Brain microvascular endothelial cell (primary cell): ENCODE measurements at regions not wholly inside any gene's neighbourhood (a gene's known extent, or its start where the extent isn't known, plus 50 kb on each side); places are given as distances from the start of the nearest gene placed in this dataset.
"Not testable (repeated sequence)": the region's sequence is repeated elsewhere in the genome, so short reads cannot be mapped to it uniquely, and the experiment has no call there.

ENCODE experiments used
- DNase-seq: peaks from one replicate; pipeline ENCODE4 v3.0.0-alpha.2; 2020
- H3K27ac ChIP-seq: fragments of 250-450 bp; sonication (Bioruptor Pico); 2 replicates; pipeline ENCODE4 v1.5.1; 2020; ENCODE audit warnings: mild to moderate bottlenecking, moderate library complexity
- H3K27me3 ChIP-seq: fragments of 250-450 bp; sonication (Bioruptor Pico); replicated peaks from 2 replicates; pipeline ENCODE4 v1.5.1; 2020; ENCODE audit warnings: mild to moderate bottlenecking
- H3K36me3 ChIP-seq: fragments of 250-450 bp; sonication (Bioruptor Pico); replicated peaks from 2 replicates; pipeline ENCODE4 v1.5.1; 2020; ENCODE audit warnings: mild to moderate bottlenecking
- H3K4me3 ChIP-seq: 2 replicates; pipeline ENCODE4 v1.5.1; 2011; ENCODE audit warnings: low read depth, mild to moderate bottlenecking, control low read depth, low read length, moderate library complexity
- CTCF ChIP-seq: IDR thresholded peaks from 2 replicates; pipeline ENCODE4 v1.5.1; 2011; ENCODE audit warnings: low read depth, mild to moderate bottlenecking, moderate library complexity, low read length, control low read depth, inconsistent platforms; ENCODE audit errors: missing control alignments
- in situ Hi-C: cut with HindIII; loops from 2 replicates; pipeline ENCODE4 v1.10.0; 2017; ENCODE audit warnings: low sequenced_read_pairs, low pct_ligation_motif_present

DNA sequence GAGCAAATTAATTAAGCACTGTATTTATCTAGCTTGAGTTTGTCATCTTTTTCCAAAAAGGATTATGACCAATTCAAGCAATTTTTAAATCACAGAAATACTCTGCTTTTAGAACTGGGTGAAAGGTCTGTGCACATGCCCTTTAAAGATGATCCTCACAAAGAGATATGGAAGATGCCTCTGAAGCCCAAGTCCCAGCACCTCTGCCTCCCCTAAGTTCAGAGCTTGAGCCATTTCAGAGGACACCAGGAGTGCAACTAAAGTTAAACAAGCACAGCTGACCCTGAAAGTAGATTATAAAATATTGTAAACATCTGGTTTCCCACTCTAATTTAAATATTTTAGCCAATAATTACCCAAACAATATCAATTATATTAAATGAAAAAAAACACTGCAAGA is 139.5 kb upstream of the BEND6 start:
- H3K27me3 ChIP-seq: no peaks in the 10 kb centered on the region
- TF ChIP-seq CTCF: no peak
- in situ Hi-C loops: no loop called here
- H3K4me3 ChIP-seq: no peak overlapping the region
- no peak overlapping the region for H3K27ac ChIP-seq
- DNase-seq: no peak
- H3K36me3 ChIP-seq: no peaks in the 10 kb centered on the region

DNA sequence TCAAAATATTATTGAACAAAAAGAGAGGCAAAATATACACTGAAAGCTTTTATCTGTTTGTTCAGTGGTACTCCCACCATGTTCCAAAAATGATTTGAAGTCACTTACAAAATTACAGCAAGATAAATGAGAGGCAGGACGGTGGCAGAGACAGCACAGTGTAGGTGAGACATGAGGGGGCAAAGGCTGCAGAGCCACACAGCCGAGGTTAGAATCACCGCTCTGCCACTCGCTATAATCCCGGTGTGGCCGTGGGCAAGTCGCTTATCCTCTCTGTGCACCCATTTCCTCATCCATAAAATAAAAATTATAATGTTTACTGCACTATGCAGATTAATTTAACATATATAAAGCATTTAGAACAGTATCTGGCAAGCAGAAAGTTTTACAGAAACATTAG is 140.1 kb upstream of the BEND6 start:
- H3K36me3 ChIP-seq: no peaks in the 10 kb centered on the region
- in situ Hi-C loops: no loop called here
- no peak overlapping the region for H3K27ac ChIP-seq
- H3K4me3 ChIP-seq: no peak overlapping the region
- no peak for TF ChIP-seq CTCF
- H3K27me3 ChIP-seq: no peaks in the 10 kb centered on the region
- no peak for DNase-seq

DNA sequence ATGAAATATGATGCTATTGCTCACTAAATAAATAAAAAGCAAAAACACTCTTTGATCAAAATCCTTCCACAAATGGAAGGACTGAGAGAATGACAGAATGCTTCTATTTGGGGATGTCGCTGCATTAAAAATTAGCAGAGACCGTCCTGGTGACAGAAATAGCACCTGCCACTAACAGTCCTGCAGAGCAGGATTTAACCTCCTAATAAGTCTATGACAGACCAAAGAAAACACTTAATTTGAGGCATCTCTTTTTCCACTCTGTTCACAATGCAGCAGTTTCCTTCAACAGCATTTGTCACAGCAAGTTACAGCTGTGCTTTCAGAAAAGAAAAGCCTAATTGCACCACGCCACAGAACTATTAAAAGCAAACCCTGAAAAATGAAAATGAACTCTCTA is 140.6 kb upstream of the BEND6 start:
- no peaks in the 10 kb centered on the region for H3K27me3 ChIP-seq
- no peak for DNase-seq
- H3K36me3 ChIP-seq: no peaks in the 10 kb centered on the region
- in situ Hi-C loops: no loop called here
- no peak overlapping the region for H3K4me3 ChIP-seq
- H3K27ac ChIP-seq: no peak overlapping the region
- TF ChIP-seq CTCF: no peak

DNA sequence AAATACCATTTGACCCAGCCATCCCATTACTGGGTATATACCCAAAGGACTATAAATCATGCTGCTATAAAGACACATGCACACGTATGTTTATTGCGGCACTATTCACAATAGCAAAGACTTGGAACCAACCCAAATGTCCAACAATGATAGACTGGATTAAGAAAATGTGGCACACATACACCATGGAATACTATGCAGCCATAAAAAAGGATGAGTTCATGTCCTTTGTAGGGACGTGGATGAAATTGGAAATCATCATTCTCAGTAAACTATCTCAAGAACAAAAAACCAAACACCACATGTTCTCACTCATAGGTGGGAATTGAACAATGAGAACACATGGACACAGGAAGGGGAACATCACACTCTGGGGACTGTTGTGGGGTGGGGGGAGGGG is 142.1 kb upstream of the BEND6 start:
- DNase-seq, in situ Hi-C loops: not testable (repeated sequence)

GRCh38 chr6:56808871-56809359 is 146.0 kb upstream of the BEND6 start:
- H3K27me3 ChIP-seq: no peaks in the 10 kb centered on the region
- peak overlapping the region; percentile 42 for H3K27ac ChIP-seq
- H3K4me3 ChIP-seq: no peak overlapping the region
- DNase-seq: peak; percentile 69
- in situ Hi-C loops: no loop called here
- no peaks in the 10 kb centered on the region for H3K36me3 ChIP-seq
- no peak for TF ChIP-seq CTCF

More for the DNA sequence above, 142.1 kb upstream of the BEND6 start:
- H3K27ac ChIP-seq, H3K4me3 ChIP-seq, H3K36me3 ChIP-seq, H3K27me3 ChIP-seq: not testable (repeated sequence)

DNA sequence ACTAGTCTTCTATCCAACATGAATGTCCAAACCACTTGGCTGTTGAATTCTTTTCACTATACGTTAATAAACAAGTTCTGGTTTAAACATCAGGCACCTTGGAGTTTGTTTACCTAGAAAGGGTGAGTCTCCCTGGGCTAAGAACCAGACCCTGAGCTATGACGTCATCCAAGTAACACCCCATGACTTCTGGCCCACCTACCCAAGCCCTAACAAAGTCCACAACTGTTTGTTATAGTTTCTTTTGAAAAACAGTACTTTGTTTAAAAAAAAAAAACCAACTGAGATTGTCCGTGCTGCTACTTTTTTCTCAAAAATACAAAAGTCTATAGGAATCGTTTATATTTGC is 146.9 kb upstream of the BEND6 start:
- no peak for DNase-seq
- TF ChIP-seq CTCF: no peak
- no peaks in the 10 kb centered on the region for H3K27me3 ChIP-seq
- H3K36me3 ChIP-seq: no peaks in the 10 kb centered on the region
- in situ Hi-C loops: no loop called here
- H3K27ac ChIP-seq: peak overlapping the region; percentile 16
- H3K4me3 ChIP-seq: no peak overlapping the region
